Thymus (tissue), 11 donors: ENCODE measurements at regions not wholly inside any gene's neighbourhood (a gene's known extent, or its start where the extent isn't known, plus 50 kb on each side); places are given as distances from the start of the nearest gene placed in this dataset.
A peak's percentile ranks its signal among the peaks of the same experiment; 100 is the strongest.
"Not testable (repeated sequence)": the region's sequence is repeated elsewhere in the genome, so short reads cannot be mapped to it uniquely, and the experiment has no call there.

Experiments used
- DNase-seq, 9 donors: peaks; one replicate each; pipeline ENCODE4 v3.0.0-alpha.2; 2013; ENCODE audit warnings: low spot score in 9 of 9, low read depth in 6 of 9, missing footprints in 1 of 9
- H3K27ac ChIP-seq, 2 donors: one replicate each; pipeline ENCODE4 v1.5.1; 2013; ENCODE audit warnings: control low read depth in 1 of 2, low read depth in 1 of 2, low read length in 1 of 2, mild to moderate bottlenecking in 1 of 2, moderate library complexity in 1 of 2
- H3K27me3 ChIP-seq, 2 donors: one replicate each; pipeline ENCODE4 v1.5.1; 2013; ENCODE audit warnings: low read length in 1 of 2; ENCODE audit not compliant: control insufficient read depth in 2 of 2, insufficient read depth in 1 of 2
- H3K36me3 ChIP-seq, 2 donors: one replicate each; pipeline ENCODE4 v1.5.1; 2013; ENCODE audit warnings: low read length in 1 of 2, mild to moderate bottlenecking in 1 of 2, moderate library complexity in 1 of 2; ENCODE audit not compliant: control insufficient read depth in 2 of 2, insufficient read depth in 2 of 2
- H3K4me1 ChIP-seq, 2 donors: one replicate each; pipeline ENCODE4 v1.5.1; 2013; ENCODE audit warnings: low read length in 2 of 2; ENCODE audit not compliant: control insufficient read depth in 2 of 2, insufficient read depth in 2 of 2
- H3K4me3 ChIP-seq, 2 donors: one replicate each; pipeline ENCODE4 v1.5.1; 2013; ENCODE audit warnings: low read length in 2 of 2, control low read depth in 1 of 2, mild to moderate bottlenecking in 1 of 2
- H3K9me3 ChIP-seq, 2 donors: one replicate each; pipeline ENCODE4 v1.5.1; 2013; ENCODE audit warnings: low read length in 1 of 2, mild to moderate bottlenecking in 1 of 2; ENCODE audit not compliant: control insufficient read depth in 2 of 2, insufficient read depth in 1 of 2
- WGBS: extraction: QIAGEN DNeasy Blood & Tissue Kit; methylation state at CpG from one replicate; pipeline ENCODE4 v1.1.7; 2013; 5-methylcytosine and 5-hydroxymethylcytosine counted together
- donor health status: healthy.

- Histone ChIP-seq H3K27me3 (no peaks in the 10 kb centered on the region), H3K4me3 (no peak overlapping the region), H3K4me1 (no peaks in the 10 kb centered on the region), H3K36me3 (no peaks in the 10 kb centered on the region), H3K27ac (no peak overlapping the region), H3K9me3 (no peaks in the 10 kb centered on the region)
- DNase-seq: no peak
- WGBS: 83% methylated on average over 2 of the region's 2 CpGs
Measured at GRCh38 chr4:101615652-101616051, 174.9 kb upstream of the BANK1 start.

GRCh38 chr4:101606989-101607388, 183.5 kb upstream of the BANK1 start:
- not testable (repeated sequence) for H3K4me3 ChIP-seq, H3K27me3 ChIP-seq, H3K36me3 ChIP-seq, H3K9me3 ChIP-seq, H3K4me1 ChIP-seq, DNase-seq, H3K27ac ChIP-seq
- WGBS: 81% methylated on average over 3 of the region's 3 CpGs

GRCh38 chr4:101604976-101605375, 185.6 kb upstream of the BANK1 start:
- WGBS: 43% methylated on average over 1 of the region's 1 CpG
- no peak for DNase-seq
- Histone ChIP-seq H3K9me3 (no peaks in the 10 kb centered on the region), H3K36me3 (no peaks in the 10 kb centered on the region), H3K27ac (no peak overlapping the region), H3K4me1 (no peaks in the 10 kb centered on the region), H3K4me3 (no peak overlapping the region), H3K27me3 (no peaks in the 10 kb centered on the region)

- Histone ChIP-seq H3K27ac (no peak overlapping the region), H3K4me1 (no peaks in the 10 kb centered on the region), H3K27me3 (no peaks in the 10 kb centered on the region), H3K4me3 (no peak overlapping the region), H3K36me3 (no peaks in the 10 kb centered on the region), H3K9me3 (no peaks in the 10 kb centered on the region)
- no peak for DNase-seq
- WGBS: 94% methylated on average over 2 of the region's 2 CpGs
Measured at GRCh38 chr4:101600287-101600686, 190.2 kb upstream of the BANK1 start.

DNA sequence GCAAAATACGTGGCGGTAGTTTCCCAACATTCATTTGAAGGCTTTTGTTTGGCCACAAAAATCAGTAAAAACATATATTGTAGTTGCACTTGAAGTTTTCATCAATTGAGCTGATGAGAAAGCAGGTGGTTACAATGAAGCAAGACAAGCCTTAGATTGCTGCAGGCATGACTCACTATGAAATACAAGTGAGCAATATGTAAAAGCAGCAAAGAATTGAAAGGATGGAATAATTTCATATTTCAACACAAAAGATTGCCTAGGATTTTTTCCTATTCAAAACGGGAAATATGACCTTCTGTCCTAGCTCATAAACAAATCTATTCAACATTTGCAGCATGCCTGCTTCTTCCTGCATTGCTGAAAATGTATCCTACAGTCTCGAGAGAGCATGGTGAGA, 190.9 kb upstream of the BANK1 start:
- no peak overlapping the region for H3K4me3 ChIP-seq
- no peaks in the 10 kb centered on the region for H3K4me1 ChIP-seq
- H3K9me3 ChIP-seq: no peaks in the 10 kb centered on the region
- H3K36me3 ChIP-seq: no peaks in the 10 kb centered on the region
- H3K27me3 ChIP-seq: no peaks in the 10 kb centered on the region
- no peak for DNase-seq
- no peak overlapping the region for H3K27ac ChIP-seq
- 72% methylated on average over 4 of the region's 4 CpGs for WGBS

DNA sequence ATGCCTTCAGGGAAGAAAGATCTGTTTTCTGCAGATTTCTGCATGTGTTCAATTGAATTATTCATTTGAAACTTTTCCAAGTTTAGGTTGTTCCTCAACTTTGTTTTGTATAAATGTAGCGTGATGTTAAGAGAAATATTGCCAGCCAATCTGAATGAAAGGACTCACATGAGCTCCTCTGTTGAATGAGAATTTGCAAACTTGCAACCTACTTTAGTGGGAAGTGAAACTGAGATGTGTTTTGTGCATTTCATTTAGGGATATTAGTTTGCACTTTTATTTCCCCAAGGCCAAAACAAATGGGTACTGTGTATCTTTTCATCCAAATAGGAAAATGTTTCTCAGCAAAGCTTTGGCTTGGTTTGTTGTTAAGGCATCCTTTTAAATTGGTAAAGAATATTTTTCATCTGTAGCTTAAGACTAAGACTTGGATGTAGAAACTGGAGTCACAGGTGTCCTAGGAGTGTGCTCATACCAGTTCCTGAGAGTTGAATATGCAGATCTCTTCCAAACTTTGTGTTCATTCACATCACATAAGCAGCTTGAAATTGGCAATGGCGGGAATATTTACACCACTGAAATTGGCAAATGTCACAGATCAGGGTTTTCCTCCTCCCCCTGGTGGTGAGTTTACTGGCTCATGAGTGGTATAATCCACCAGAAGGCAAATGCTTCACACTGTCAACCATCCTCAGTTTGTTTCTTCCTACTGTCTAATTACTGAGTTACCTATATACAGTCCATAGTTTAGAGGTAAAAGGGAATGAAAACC, 193.6 kb upstream of the BANK1 start:
- peak in 3 of 9 donors; percentile 3 to 24 (median 4) for DNase-seq
- WGBS: 97% methylated on average over 2 of the region's 2 CpGs
- Histone ChIP-seq H3K4me1 (no peaks in the 10 kb centered on the region), H3K27ac (no peak overlapping the region), H3K4me3 (no peak overlapping the region), H3K27me3 (no peaks in the 10 kb centered on the region), H3K9me3 (no peaks in the 10 kb centered on the region), H3K36me3 (no peaks in the 10 kb centered on the region)

DNA sequence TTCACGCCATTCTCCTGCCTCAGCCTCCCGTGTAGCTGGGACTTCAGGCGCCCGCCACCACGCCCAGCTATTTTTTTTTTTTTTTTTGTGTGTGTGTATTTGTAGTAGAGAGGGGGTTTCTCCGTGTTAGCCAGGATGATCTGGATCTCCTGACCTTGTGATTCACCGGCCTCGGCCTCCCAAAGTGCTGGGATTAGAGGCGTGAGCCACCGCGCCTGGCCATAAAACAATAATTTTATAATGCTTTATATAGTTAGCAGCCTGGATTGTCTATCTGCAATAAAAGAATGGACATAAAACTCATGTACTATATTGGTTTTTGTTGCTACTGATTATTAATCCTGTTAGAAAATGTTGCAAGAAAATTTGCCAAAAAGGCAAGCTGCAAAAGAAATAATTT, 195.9 kb upstream of the BANK1 start:
- H3K4me3 ChIP-seq: no peak overlapping the region
- H3K36me3 ChIP-seq: no peaks in the 10 kb centered on the region
- no peaks in the 10 kb centered on the region for H3K4me1 ChIP-seq
- no peak overlapping the region for H3K27ac ChIP-seq
- 97% methylated on average over 11 of the region's 11 CpGs for WGBS
- DNase-seq: no peak
- H3K27me3 ChIP-seq: no peaks in the 10 kb centered on the region
- no peaks in the 10 kb centered on the region for H3K9me3 ChIP-seq

DNA sequence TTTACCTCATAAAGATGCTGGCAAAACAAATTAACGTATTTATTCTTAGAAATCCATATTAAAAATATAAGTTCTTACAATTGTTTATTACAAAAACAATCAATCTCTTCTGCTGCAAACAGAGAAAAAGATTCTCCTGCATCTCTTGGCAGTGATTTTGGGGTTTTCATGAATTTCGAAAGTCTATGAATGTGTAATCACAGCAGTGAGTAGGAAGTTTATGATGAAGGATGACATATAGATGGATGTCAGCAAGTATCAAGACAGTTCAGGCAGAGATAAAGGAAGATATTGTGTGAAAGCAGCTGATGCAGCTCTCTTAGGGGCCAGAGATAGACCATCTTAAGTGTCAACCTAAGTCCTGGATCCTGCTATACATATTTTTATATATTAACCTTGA, 196.9 kb upstream of the BANK1 start:
- no peaks in the 10 kb centered on the region for H3K27me3 ChIP-seq
- 96% methylated on average over 2 of the region's 2 CpGs for WGBS
- H3K4me1 ChIP-seq: no peaks in the 10 kb centered on the region
- H3K36me3 ChIP-seq: no peaks in the 10 kb centered on the region
- no peak overlapping the region for H3K4me3 ChIP-seq
- DNase-seq: no peak
- no peak overlapping the region for H3K27ac ChIP-seq
- H3K9me3 ChIP-seq: no peaks in the 10 kb centered on the region

- Histone ChIP-seq H3K27me3 (no peaks in the 10 kb centered on the region), H3K36me3 (no peaks in the 10 kb centered on the region), H3K4me3 (no peak overlapping the region), H3K9me3 (peaks cover 0 to 4% of the 10 kb centered on the region in 2 donors), H3K4me1 (no peaks in the 10 kb centered on the region), H3K27ac (no peak overlapping the region)
- 89% methylated on average over 2 of the region's 2 CpGs for WGBS
- no peak for DNase-seq
Measured at GRCh38 chr4:101584306-101584705, 206.2 kb upstream of the BANK1 start.
